ENCODE measurements at regions not wholly inside any gene's neighbourhood (a gene's known extent, or its start where the extent isn't known, plus 50 kb on each side); places are given as distances from the start of the nearest gene placed in this dataset.

DNA sequence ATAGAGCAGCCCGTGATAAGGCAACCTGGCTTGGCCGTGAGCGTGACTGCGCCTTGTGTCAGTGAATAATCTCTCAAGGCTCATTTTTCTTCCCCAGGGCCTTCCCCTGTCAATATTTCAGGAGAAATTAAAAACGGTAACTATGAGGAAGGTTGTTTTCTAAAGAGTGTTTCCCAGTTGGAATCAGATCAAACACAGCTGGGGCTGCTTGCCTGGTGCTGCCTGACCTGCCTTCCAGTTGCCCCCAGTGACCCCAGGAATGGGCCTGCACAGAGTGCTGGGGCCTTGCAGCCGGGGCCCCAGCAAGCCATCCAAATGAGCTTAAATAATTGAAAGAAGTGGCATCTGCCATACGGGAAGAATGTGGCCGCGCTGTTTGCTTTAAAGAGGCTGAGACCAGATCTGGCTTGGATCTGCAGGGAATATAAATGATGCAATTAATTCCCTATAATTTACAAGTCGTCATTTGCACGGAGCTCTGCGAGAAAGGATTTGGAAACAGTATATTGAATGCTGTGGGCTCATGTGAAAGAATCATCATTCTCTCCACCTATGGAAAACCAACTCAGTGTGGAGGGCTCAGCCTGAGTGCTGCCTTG lies 203.9 kb downstream of the C1orf94 start:
- H3K4me3 ChIP-seq (ENCODE audit: low read depth, low read length) = no peak overlapping the region
- TF ChIP-seq, protein P1, sequence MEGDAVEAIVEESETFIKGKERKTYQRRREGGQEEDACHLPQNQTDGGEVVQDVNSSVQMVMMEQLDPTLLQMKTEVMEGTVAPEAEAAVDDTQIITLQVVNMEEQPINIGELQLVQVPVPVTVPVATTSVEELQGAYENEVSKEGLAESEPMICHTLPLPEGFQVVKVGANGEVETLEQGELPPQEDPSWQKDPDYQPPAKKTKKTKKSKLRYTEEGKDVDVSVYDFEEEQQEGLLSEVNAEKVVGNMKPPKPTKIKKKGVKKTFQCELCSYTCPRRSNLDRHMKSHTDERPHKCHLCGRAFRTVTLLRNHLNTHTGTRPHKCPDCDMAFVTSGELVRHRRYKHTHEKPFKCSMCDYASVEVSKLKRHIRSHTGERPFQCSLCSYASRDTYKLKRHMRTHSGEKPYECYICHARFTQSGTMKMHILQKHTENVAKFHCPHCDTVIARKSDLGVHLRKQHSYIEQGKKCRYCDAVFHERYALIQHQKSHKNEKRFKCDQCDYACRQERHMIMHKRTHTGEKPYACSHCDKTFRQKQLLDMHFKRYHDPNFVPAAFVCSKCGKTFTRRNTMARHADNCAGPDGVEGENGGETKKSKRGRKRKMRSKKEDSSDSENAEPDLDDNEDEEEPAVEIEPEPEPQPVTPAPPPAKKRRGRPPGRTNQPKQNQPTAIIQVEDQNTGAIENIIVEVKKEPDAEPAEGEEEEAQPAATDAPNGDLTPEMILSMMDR (IDR thresholded peaks at IDR 0.05; ENCODE audit: low read depth, low read length) = no peak

DNA sequence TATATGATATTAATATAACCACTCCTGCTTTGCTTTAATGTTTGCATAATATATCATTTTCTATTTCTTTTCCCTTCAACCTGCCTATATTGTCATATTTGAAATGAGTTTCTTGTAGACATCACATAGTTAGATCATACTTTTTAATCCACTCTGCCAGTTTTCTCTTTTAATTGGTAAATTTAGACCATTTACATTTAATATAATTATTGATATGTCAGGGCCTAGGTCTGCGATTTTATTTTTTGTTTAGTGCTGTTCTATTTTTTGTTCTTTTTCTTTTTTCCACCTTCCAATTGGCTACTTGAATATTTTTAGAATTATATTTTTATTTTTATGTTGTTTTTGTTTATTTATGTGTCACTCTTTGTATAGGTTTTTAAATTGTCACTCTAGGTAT lies 213.3 kb downstream of the C1orf94 start:
- TF ChIP-seq, protein P1 (IDR thresholded peaks at IDR 0.05; ENCODE audit: low read depth, low read length) = no peak
- H3K4me3 ChIP-seq (ENCODE audit: low read depth, low read length) = no peak overlapping the region

DNA sequence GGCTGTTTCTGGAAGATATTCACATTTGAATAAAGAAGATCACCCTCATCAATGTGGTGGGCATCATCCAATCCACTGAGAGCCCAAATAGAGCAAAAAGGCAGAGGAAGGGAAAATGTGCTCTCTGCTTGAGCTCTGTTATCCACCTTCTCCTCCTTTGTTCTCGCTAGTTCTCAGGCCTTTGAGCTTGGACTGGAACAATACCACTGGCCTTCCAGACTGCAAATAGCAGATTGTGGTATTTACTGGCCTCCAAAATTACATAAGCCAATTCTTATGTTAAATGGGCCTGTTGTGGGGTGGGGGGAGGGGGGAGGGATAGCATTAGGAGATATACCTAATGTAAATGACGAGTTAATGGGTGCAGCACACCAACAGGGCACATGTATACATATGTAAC lies 219.3 kb downstream of the C1orf94 start:
- TF ChIP-seq, protein P1 (IDR thresholded peaks at IDR 0.05; ENCODE audit: low read depth, low read length) = no peak
- H3K4me3 ChIP-seq (ENCODE audit: low read depth, low read length) = no peak overlapping the region

DNA sequence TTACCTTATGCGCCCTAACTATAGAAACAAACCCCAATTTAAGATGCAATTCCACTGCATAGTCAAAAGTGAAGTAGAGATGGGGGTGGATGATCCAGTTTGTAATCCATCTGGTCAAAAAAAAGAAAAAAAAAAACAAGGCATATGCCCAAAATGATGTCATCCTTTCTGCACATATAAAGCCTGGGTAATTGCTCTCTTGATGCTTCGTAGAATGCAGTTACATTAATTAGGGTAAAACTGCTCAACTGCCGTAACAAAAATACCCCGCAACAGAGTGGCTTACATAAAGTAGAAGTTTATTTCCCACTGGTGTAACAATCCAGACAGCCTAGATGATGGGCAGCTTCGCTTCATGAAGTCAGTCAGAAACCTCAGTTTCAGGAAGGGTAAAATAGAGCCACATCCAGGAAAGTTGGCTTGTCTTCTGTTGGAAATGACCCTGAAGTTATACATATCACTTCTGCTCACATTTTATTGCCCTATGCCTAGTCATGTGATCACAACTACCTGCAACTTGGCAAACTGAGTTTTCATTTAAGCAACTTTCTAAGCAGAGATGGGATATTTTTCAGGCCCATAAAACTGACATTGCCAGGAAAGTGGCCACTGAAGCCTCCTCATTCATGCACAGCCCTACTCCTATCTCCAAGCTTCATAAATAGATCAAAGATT lies 221.7 kb downstream of the C1orf94 start:
- no peak overlapping the region for H3K4me3 ChIP-seq (ENCODE audit: low read depth, low read length)
- TF ChIP-seq, protein P1 (IDR thresholded peaks at IDR 0.05; ENCODE audit: low read depth, low read length) = no peak

DNA sequence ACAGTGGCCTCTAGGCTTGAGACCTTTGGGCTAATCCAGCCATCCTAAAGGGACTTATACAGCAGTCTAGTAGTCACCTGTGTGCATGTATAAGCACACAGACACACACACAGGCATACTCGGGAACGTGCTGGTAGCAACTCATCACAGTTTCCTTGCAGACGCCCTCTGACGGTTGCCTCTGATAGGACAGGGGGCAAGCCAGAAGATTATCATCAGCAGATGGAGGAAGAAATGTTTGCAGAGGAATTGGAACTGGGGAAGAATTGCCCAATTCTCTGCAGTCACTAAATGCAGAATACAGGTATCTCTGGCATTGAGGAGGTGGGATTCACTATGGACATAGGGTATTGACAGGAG lies 222.2 kb downstream of the C1orf94 start:
- H3K4me3 ChIP-seq (ENCODE audit: low read depth, low read length) = no peak overlapping the region
- TF ChIP-seq, protein P1 (IDR thresholded peaks at IDR 0.05; ENCODE audit: low read depth, low read length) = no peak

DNA sequence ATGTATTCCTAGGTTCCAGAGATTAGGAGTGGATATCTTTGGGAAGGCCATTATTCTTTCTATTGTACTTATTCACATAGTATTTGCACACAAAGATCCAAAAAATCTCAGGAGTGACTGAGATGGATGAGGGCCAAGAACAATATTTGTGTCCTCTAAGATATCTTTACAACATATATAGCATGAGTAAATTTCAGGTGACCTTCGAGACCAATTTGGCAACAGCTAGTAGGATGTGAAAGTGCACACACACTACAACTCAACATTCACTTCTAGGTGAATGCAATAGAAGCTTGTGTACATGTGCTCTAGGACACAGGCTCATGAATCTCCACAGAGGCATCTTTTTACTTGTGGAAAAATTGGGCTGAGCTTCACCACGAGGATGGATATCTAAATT lies 224.0 kb downstream of the C1orf94 start:
- TF ChIP-seq, protein P1 (IDR thresholded peaks at IDR 0.05; ENCODE audit: low read depth, low read length) = no peak

DNA sequence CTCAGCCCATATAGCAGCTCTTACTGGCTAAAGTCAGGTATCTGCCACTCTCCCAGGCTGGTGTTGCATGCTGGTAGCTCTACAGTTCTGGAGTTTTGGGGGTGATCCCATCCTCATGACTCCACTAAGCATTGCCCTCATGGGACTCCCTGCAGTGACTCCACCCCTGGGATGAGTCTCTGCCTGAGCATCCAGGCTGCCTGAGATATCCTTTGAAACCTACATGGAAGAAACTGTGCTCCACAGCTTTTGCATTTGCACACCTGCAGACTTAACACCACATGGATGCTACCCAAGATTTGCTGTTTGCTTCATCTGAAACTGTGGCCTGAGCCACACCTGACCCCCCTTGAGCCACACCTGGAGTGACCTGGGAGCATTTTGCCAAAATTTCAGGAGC lies 226.4 kb downstream of the C1orf94 start:
- TF ChIP-seq, protein P1 (IDR thresholded peaks at IDR 0.05; ENCODE audit: low read depth, low read length) = no peak
- no peak overlapping the region for H3K4me3 ChIP-seq (ENCODE audit: low read depth, low read length)

More for the DNA sequence above, 224.0 kb downstream of the C1orf94 start:
- no peak overlapping the region for H3K4me3 ChIP-seq (ENCODE audit: low read depth, low read length)
